T-helper 1 cell treated with Interleukin-12 subunit alpha and Interleukin-12 subunit beta and Interleukin-4 antibody, amounts not matched to agents 30 μg/mL and 1 μg/mL, for 36 hours (primary cell): ENCODE measurements at regions not wholly inside any gene's neighbourhood (a gene's known extent, or its start where the extent isn't known, plus 50 kb on each side); places are given as distances from the start of the nearest gene placed in this dataset.
"Not testable (repeated sequence)": the region's sequence is repeated elsewhere in the genome, so short reads cannot be mapped to it uniquely, and the experiment has no call there.

Experiments
- H3K27ac Mint-ChIP-seq: one replicate; pipeline ENCODE4 v1.8.0; 2021; ENCODE audit warnings: mild to moderate bottlenecking, mixed read lengths
- H3K27me3 Mint-ChIP-seq: one replicate; pipeline ENCODE4 v1.8.0; 2021; ENCODE audit warnings: low read depth, mixed read lengths
- H3K36me3 Mint-ChIP-seq: one replicate; pipeline ENCODE4 v1.8.0; 2021; ENCODE audit warnings: low read depth, mixed read lengths
- H3K4me1 Mint-ChIP-seq: one replicate; pipeline ENCODE4 v1.8.0; 2021; ENCODE audit warnings: low read depth, mixed read lengths
- H3K4me3 Mint-ChIP-seq: one replicate; pipeline ENCODE4 v1.8.0; 2021; ENCODE audit warnings: mild to moderate bottlenecking, moderate library complexity, mixed read lengths
- H3K9me3 Mint-ChIP-seq: one replicate; pipeline ENCODE4 v1.8.0; 2021; ENCODE audit warnings: mixed read lengths

DNA sequence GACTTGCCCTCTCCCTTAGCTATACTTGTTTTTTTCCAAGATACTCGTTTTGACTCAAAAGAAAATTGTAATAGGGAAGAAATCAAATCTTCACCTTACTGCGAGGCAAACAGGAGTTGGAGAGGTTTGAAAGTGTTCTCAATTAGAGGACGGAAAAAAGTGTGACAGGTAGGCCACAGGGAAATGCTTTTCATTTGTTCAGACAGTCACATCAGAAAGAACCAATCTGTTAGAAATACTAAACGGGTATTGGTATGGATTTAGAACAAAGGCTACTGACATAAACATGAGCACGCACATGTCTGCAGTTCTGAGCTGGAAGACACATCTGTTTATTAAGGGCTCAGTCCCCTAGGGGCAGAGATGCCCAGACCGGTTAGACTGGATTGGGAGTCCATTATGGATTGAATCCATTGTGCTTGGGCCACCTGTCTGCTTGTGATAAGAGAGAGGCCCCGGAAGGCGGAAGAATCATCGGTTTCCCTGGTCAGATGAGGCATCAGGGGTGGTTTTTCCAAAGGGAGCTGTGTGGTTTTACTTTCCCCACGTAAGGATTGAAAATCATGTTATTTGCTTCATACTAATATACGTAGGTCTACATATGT, 220.9 kb upstream of the MYLIP start:
- H3K4me3 Mint-ChIP-seq: no peak overlapping the region
- no peak overlapping the region for H3K27ac Mint-ChIP-seq
- no peaks in the 10 kb centered on the region for H3K9me3 Mint-ChIP-seq
- H3K27me3 Mint-ChIP-seq: no peaks in the 10 kb centered on the region
- H3K4me1 Mint-ChIP-seq: peaks cover 28% of the 10 kb centered on the region
- no peaks in the 10 kb centered on the region for H3K36me3 Mint-ChIP-seq

DNA sequence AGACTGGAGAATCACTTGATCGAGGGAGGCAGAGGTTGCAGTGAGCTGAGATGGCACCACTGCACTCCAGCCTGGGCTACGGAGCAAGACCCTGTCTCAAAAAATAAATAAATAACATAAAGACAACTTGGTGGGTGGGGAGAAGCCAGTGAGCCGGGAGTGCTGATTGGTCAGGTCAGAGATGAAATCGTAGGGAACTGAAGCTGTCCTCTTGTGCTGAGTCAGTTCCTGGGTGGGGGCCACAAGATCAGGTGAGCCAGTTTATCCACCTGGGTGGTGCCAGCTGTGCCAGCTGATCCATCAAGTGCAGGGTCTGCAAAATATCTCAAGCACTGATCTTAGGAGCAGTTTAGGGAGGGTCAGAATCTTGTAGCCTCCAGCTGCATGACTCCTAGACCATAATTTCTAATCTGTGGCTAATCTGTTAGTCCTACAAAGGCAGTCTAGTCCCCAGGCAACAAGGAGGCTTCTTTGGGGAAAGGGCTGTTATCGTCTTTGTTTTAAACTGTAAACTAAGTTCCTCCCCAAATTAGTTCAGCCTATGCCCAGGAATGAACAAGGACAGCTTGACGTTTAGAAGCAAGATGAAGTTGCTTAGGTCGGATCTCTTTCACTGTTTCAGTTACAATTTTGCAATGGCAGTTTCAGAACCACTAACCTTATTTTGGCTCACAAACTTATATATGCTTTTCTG, 221.5 kb upstream of the MYLIP start:
- not testable (repeated sequence) for H3K9me3 Mint-ChIP-seq, H3K27ac Mint-ChIP-seq, H3K4me3 Mint-ChIP-seq, H3K27me3 Mint-ChIP-seq, H3K36me3 Mint-ChIP-seq
- H3K4me1 Mint-ChIP-seq: peaks cover 26% of the 10 kb centered on the region

DNA sequence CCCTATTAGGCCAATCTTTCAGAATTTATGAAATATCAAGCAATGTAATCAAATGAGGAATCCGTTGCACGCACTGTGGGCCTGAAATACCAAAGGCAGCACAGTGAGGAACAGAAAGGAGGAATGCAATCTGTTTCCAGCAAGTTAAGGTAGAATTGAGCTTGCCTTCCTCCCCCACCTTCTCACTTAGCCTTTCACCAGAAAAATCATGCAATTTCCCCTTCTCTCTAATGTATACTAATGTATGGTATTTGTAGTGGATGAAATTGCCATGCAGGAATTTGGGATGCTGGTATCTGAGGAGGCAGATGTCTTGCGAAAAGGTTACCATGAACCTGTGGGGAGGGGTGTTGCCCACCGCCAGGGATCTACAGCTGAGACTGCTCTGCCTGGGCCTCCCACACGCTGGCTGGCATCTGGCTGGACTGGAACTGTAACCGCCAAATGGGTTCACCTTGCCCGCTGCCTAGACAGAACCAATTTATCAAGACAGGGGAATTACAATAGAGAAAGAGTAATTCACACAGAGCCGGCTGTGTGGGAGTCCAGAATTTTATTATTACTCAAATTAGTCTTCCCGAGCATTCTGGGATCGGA, 222.4 kb upstream of the MYLIP start:
- Mint-ChIP-seq H3K27ac (no peak overlapping the region), H3K4me1 (peaks cover 28% of the 10 kb centered on the region), H3K4me3 (no peak overlapping the region), H3K36me3 (no peaks in the 10 kb centered on the region), H3K9me3 (no peaks in the 10 kb centered on the region), H3K27me3 (no peaks in the 10 kb centered on the region)

DNA sequence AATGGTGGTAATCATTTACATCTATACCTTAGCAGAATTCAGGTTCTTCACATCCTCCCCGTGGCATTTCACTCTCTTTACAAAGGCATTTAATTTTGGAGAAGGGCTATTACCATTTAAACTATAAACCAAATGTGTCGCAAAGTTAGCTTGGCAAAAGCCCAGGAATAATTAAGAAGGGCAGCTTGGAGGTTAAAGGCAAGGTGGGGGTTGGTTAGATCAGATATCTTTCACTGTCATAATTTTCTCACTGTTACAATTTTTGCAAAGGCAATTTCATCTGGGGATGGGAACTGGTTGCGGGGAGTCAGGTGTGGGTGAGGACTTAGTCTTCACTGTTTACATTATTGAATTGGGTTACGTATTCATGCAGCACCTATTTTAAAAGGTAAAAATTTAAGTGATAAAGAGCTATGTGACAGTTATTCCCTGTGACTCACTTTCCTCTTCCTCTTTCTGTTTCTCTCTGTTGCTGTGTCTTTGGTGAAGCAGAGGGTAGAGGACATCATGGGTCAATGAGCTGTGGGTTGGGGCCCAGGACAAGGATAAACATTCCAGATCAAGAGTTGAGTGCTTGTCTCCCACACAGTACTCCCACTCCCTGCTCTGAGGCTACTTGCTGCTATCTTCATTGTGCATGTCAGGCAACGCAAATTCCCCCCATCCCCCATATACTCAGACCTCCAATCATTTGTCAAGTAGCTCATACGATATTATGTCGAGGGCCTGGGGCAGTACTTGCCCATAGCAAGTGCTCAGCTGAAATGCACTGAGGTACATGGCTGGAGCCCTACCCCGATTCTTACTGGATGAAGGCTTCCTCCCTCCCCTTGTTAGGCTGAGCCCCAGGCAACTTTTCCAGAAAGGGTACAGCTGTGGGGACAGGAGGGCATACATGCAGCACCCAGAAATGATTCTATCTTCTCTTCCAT, 223.1 kb upstream of the MYLIP start:
- Mint-ChIP-seq H3K9me3 (no peaks in the 10 kb centered on the region), H3K4me3 (no peak overlapping the region), H3K36me3 (no peaks in the 10 kb centered on the region), H3K27ac (no peak overlapping the region), H3K27me3 (no peaks in the 10 kb centered on the region), H3K4me1 (peaks cover 36% of the 10 kb centered on the region)

DNA sequence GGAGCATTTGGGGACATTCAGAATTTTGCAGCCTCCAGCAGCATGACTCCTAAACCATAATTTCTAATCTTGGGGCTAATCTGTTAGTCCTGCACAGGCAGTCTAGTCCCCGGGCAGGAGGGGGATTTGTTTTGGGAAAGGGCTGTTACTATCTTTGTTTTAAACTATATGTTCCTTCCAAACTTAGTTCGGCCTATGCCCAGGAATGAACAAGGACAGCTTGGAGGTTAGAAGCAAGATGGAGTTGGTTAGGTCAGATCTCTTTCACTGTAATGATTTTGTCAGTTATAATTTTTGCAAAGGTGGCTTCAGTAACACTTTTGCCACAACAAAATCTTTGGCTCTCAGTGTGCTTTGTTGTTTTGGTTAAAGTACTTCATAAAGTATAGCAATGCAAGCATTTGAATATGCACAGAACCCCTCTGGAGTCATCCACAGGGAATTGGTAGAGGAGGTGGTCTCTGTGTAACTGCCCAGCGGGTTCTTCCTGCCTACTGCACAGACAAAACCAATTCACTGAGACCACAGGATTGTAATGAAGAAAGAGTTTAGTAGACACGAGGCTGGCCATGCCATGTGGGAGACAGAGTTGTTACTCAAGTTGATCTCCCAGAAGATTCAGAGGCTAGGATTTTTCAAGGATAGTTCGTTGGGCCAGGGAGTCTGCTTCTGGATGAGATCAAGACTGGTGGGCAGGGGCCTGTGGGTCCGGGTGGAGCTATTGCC, 224.1 kb upstream of the MYLIP start:
- Mint-ChIP-seq H3K27me3 (no peaks in the 10 kb centered on the region), H3K4me1 (peaks cover 37% of the 10 kb centered on the region)

DNA sequence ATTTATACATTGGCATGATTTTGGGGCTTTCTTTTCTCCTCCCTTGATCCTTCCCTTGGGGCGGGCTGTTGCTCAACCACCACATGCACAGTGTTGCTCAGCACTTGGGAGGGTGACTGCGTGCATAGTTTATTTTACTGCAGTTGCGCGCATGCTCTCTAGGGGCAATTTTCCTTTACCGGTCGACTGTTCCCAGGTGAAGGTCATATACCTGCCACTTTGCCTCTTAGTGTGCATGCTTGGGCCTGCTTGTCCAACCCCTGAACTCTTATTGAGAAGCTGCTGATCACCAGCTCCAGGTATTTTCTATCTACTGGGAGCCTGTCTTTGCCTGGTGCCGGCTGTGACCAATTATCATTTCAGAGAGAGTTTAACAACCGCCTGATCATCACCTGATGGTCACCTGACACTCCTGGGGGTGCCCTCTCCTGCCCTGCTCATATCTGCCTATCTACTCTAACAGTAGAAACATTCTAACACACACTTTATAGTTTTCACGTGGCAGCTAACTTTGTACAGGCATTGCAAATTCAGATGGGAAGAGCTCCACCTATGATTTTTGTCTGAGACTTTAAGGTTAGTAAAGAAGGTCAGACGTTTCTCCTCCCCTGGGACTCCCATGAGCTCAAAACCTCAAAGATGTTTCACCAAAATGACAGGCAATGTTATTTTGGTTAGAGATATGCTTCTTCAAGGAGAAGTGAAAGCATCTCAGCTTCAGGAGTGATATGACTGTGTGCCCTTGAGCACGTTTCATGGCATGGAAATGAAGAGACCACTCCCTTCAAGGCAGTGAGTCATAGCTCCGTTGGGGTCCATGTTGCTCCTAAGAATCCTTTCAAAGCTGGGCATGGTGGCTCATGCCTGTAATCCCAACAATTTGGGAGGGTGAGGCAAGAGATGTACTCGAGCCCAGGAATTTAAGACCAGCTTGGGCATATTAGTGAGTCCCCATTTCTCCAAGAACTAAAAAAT, 227.5 kb upstream of the MYLIP start:
- Mint-ChIP-seq H3K4me3 (peak overlapping the region; percentile 33), H3K9me3 (no peaks in the 10 kb centered on the region), H3K27me3 (no peaks in the 10 kb centered on the region), H3K4me1 (peaks cover 34% of the 10 kb centered on the region), H3K36me3 (no peaks in the 10 kb centered on the region), H3K27ac (peak overlapping the region; percentile 87)

More for the DNA sequence above, 224.1 kb upstream of the MYLIP start:
- Mint-ChIP-seq H3K4me3 (no peak overlapping the region), H3K27ac (no peak overlapping the region), H3K9me3 (no peaks in the 10 kb centered on the region), H3K36me3 (no peaks in the 10 kb centered on the region)

DNA sequence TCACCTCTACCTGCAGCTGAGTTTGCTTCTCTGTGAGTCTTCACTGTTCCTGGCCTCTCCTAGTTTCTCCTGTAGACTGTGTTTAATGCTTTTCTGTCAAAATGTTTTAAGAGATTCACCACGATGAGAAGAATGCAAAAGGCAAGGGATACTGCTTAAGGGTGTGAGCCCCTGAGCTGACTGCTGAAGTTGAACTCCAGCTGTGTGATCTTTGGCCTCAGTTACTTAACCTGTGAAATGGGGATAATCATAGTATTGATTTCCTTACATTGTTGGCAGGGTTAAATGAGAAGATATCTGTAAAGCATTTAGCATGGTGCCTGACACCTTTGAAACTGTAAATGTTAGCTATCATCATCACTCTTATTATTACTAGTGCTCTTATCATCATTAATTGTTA, 230.2 kb upstream of the MYLIP start:
- Mint-ChIP-seq H3K4me1 (peaks cover 20% of the 10 kb centered on the region), H3K27me3 (no peaks in the 10 kb centered on the region), H3K4me3 (no peak overlapping the region), H3K36me3 (no peaks in the 10 kb centered on the region), H3K9me3 (no peaks in the 10 kb centered on the region), H3K27ac (no peak overlapping the region)

DNA sequence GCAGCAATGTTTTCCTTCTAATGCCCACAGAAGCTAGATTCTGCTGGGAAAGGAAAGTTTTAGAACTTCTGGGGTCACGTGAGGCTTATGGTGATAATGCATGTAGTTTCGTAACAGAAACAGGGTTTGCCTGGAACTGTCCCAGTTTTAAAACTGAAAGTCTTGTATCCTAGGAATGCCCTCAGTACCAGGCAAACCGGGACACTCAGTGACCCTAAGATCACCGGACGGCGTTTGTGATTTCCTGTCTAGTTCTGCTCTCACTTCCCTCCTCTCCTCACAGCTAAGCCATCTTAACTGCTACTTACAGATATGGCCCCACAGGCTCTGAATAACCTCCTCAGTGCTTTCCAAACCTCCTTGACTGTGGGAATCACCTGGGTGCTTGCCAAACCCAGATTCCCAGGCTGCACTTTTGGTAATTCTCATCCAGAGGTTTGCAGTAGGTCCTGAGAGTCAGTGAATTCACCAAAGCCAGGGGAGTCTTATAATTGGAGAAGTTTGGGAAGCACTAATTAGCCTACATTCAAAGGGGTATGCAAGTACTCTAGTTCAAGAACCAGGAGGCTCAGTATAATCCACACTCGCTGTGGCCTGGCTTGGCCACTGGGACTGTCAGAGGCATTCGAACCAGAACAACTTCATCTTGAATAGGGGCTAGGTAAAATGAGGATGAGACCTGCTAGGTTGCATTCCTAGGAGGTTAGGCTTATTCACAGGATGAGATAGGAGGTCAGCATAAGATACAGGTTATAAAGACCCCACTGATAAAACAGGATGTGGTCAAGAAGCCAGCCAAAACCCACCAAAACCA, 231.6 kb upstream of the MYLIP start:
- Mint-ChIP-seq H3K27me3 (no peaks in the 10 kb centered on the region), H3K27ac (no peak overlapping the region), H3K4me3 (no peak overlapping the region), H3K36me3 (no peaks in the 10 kb centered on the region), H3K9me3 (peaks cover 4% of the 10 kb centered on the region), H3K4me1 (peaks cover 20% of the 10 kb centered on the region)

DNA sequence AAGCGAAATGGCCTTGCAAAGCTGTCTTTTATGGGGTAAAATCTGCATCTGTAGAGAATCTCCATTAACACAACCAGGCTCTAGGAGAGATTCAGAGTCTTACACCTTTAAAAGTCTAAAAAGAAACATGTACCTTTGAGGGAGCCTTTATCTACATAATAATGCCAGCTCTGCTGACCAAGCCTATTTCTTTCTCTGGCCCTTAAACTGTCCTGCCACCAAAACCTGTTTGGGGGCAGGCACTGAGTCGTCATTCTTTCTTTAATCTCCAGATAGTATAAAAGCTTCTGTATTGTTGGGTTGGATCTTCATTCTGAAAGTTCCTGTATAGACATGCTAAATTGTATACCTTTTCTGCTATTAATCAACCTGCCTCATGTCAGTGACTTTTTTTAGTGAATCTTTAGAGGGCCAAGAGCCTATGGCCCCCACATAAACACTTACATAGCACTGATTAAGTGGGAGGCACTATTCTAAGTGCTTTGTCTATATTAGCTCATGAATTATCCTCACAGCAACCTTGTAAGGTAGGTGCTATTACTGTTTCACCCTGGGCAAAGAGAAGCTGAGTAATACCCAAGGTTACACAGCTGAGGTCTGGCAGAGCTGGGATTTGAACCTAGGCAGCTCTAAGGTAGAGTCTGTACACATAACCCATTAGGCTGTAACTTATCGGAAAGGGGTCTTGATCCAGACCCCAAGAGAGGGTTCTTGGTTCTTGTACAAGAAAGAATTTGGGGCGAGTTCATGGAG, 232.3 kb upstream of the DTNBP1 start:
- peaks cover 4% of the 10 kb centered on the region for H3K9me3 Mint-ChIP-seq
- no peak overlapping the region for H3K4me3 Mint-ChIP-seq
- H3K27me3 Mint-ChIP-seq: no peaks in the 10 kb centered on the region
- H3K4me1 Mint-ChIP-seq: peaks cover 5% of the 10 kb centered on the region
- no peak overlapping the region for H3K27ac Mint-ChIP-seq
- no peaks in the 10 kb centered on the region for H3K36me3 Mint-ChIP-seq

DNA sequence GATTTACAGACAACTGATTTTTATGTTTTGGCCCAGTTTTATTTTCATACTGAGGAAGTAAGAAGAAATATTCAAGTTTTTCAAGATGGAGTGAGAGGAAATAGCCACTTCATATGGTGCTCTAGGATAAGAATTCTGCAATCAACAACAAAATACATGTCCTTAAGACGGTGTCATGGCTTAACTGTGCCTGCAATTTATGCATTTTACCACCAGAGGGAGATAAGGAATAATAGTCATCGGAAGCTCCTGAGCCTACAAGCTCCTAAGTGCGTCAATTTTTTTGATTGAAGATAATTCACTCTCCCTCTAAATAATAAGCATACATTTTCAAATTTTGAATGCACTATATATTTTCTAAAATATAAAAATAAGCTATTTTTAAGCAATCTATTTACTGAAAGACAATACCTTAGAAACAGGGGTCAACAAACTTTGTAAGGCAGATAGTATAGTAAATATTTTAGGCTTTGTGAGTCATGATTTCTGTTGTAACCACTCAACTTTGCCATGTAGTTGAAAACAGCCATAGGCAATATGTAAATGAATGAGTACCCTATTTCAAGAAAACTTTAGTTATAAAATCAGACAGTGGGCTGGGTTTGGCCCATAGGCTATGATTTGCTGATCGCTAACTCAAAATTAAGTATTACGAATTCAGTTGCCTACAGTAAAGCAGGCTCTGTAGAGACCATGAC, 230.9 kb upstream of the DTNBP1 start:
- Mint-ChIP-seq H3K27ac (no peak overlapping the region), H3K4me1 (peaks cover 5% of the 10 kb centered on the region), H3K27me3 (no peaks in the 10 kb centered on the region), H3K9me3 (peaks cover 4% of the 10 kb centered on the region), H3K36me3 (no peaks in the 10 kb centered on the region), H3K4me3 (no peak overlapping the region)

DNA sequence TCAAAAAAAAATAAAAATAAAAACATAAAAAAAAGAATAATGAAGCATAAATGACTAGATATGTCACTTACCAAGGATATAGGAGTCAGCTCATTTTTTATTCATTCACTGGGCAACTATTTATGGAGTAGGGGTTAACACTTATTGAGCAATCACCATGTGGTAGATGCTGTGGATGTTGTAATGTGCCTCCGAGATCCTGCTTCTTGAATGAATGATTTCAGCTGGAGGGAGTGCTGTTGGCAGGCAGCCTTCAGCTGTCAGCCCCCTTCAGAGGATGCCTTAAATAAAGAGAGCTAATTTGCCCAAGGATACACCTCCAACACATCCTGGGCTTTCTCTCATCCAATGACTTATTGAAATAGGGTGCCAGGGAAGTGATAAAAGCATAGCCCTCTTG, 229.5 kb upstream of the DTNBP1 start:
- Mint-ChIP-seq H3K36me3 (no peaks in the 10 kb centered on the region), H3K4me3 (no peak overlapping the region), H3K9me3 (peaks cover 4% of the 10 kb centered on the region), H3K27ac (no peak overlapping the region), H3K27me3 (no peaks in the 10 kb centered on the region), H3K4me1 (peaks cover 12% of the 10 kb centered on the region)
